ENCODE measurements at regions not wholly inside any gene's neighbourhood (a gene's known extent, or its start where the extent isn't known, plus 50 kb on each side); places are given as distances from the start of the nearest gene placed in this dataset.

DNA sequence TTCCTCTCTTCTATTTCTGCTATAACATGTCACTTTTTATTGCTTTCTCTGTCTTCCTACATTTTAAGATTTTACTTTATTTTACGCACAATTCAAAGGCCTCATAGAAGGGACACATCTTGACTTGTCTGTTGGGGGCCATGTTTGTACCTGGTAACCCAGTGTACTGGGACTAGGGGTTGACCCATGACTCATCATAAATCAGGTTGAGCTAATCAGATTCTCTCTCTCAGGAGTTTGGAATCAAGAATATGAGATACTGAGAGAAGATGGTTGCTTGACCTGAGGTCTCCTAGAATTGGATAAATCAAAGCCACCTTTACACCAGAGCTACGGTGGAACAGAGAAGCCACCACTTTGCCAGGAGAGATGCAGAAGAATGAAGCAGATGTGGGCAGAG is 153.0 kb downstream of the UXS1 start:
- FAIRE-seq (no peak), DNase-seq (ENCODE audit: low spot score) (no peak)

GRCh38 chr2:106039634-106040315 is 154.3 kb downstream of the UXS1 start:
- DNase-seq (ENCODE audit: low spot score) (no peak), FAIRE-seq (no peak)

DNA sequence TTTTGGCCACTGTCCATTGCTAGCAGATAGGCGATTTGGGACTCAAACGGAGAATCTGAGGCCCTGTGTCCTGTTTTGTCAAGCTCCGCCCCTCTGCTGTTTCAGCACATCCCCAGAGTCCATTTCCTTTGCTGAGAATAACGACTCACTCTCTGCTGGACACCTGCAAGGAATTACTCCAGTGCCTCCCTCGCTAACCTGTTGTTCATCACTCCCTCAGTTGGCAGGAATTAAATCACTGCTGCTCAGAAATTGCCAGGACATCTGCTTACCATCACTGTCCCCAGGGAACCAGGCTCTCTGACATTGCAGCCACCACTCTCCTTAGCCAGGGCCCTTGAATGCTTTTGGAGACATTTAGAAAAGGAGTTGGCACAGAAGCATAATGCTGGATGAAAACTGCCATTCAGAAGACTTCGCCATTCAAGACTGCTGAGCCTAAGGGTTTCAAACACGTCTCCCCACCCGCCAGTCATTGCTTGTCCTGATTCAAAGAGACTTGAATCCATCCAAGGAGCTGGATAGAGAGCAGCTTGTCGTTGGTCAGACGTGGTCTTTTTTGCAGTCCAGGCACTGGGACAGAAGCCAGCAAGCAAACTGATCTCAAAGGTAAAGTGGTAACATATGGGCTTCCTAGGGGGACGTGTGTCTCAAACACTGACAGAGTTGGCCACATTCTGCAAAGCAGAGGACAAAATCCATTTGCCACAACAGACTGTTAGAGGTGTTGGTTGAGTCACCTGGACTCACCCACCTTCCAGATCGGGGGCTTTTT is 155.3 kb downstream of the UXS1 start:
- DNase-seq (ENCODE audit: low spot score) (no peak), FAIRE-seq (peak; percentile 52)

DNA sequence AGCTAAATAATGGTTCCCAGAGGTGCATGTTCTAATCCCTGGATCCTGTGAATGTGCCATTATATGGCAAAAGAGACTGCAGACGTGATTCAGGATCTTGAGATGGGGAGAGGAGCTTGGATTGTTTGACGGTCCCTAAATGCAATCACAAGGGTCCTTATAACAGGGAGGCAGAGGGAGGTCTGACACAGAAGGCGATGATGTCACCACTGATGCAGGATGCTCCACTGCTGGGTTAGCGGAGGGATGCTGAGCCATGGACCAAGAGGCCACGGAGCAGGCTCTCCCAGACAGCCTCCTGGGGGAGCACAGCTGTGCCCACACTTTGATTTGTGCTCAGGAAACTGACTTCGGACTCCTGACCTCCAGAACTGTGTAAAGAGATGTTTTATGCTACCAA is 156.2 kb downstream of the UXS1 start:
- FAIRE-seq (no peak), DNase-seq (ENCODE audit: low spot score) (no peak)

DNA sequence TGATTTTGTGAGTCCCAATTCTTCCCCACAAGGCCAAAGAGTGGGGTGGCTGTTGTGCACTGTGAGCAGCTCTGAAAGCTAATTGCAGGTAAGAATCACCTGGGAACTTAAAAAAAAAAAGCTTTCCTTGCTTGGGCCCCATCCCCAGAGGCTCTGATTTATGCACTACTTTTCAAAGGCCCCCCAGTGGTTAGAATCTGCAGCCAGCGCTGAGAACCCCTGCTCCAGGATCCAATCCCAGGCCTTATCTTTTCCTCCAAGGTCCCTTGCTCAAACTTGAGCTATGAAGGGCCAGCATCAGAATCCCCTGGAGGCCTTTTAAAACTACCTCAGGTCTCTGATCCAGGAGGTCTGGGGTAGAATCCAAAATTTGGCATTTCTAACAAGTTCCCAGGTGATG is 156.8 kb downstream of the UXS1 start:
- FAIRE-seq (no peak), DNase-seq (ENCODE audit: low spot score) (no peak)

GRCh38 chr2:106034325-106034724 is 159.8 kb downstream of the UXS1 start:
- FAIRE-seq: no peak
- no peak for DNase-seq (ENCODE audit: low spot score)

DNA sequence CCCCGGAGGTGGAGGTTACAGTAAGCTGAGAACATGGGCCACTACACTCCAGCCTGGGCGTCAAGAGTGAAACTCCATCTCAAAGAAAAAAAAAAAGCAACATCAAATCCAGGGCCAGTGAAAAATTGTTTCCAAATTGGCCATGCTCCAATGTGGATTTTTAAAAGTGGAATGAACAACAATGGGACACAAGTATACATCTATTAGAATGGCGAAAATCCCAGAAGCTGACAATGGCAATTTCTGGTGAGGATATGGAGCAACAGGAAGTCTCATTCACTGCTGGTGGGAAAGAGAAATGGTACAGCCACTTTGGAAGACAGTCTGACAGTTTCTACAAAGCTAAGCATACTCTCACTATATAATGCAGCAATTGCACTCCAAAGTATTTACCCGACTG is 161.4 kb downstream of the UXS1 start:
- DNase-seq (ENCODE audit: low spot score) (no peak), FAIRE-seq (no peak)

GRCh38 chr2:106030287-106031268 is 163.5 kb downstream of the UXS1 start:
- peak; percentile 81 for FAIRE-seq

GRCh38 chr2:106028192-106028591 is 165.9 kb downstream of the UXS1 start:
- peak; percentile 35 for FAIRE-seq
- DNase-seq (ENCODE audit: low spot score): no peak

More at GRCh38 chr2:106030287-106031268, 163.5 kb downstream of the UXS1 start:
- DNase-seq (ENCODE audit: low spot score): peak; percentile 68

DNA sequence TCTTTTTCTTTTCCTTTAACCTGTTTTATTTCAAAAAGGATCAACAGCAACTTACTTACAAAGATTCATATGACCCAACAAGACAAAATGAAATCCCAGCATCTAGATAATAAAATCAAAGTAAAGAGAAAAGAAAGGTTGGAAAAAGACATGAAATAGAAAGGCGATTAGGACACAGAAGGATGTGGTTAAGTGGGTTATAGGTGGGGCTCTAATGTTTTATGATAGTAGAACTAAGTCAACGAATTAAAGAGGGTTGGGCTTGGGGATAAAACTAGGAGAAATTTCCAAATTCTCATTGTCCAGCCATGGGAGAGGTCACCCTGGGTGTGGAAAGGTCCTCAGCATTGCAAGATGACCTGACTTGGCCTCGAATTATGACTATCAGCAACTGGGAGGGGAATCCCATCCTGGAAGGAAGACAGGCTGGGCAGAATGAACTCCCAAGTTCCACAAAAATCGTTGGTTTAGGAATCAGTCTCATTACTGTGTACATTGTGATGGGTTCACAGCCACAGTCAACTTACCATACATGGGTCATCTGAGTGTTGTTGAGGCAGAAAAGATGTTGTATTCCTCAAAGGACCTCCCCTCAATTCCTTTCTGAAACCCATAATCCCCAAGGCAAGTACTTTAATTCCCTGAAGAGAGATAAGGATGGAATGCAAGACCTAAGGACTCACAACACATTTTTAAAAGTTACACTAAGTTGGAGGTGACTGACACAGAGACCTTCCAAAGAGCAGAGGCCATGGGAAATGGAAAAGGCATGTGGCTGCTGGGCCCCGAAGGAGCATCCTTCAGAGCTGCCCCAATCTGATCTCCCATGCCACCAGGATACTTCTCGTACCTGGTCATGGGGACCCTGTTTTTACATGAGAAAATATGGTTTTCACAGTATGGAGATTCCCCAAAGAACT is 167.6 kb downstream of the UXS1 start:
- no peak for DNase-seq (ENCODE audit: low spot score)
- FAIRE-seq: no peak

DNA sequence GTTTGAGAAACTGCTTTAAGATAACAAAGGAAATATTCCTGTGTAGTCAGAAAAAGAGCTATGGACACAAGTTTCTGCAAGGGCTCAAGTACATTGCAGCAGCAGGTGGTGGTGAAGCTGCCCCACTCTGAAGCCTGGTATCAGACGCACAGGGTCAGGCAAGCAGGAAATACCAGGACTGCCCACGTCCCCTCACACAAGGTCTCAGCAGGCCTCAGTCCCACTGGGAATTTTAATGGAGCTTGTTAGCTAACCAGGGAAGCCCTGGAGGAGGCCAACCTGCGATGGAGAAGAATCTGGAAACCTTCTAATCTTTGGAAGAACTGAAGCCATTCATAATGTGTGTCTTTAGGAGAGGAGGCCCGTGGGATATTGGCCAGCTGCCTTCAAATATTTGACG is 168.3 kb downstream of the UXS1 start:
- DNase-seq (ENCODE audit: low spot score) (no peak), FAIRE-seq (no peak)

GRCh38 chr2:106021662-106022028 is 172.5 kb downstream of the UXS1 start:
- DNase-seq (ENCODE audit: low spot score) (no peak), FAIRE-seq (peak; percentile 75)

GRCh38 chr2:106020821-106021661 is 173.1 kb downstream of the UXS1 start:
- peak; percentile 65 for DNase-seq (ENCODE audit: low spot score)
- peak; percentile 68 for FAIRE-seq

GRCh38 chr2:106020032-106020431 is 174.1 kb downstream of the UXS1 start:
- FAIRE-seq (no peak), DNase-seq (ENCODE audit: low spot score) (no peak)

- DNase-seq (ENCODE audit: low spot score): no peak
- no peak for FAIRE-seq
Observed at GRCh38 chr2:106018141-106018540, 176.0 kb downstream of the UXS1 start.

- DNase-seq (ENCODE audit: low spot score): no peak
- FAIRE-seq: no peak
Observed at GRCh38 chr2:106012591-106013347, 181.3 kb downstream of the UXS1 start.

- FAIRE-seq: peak; percentile 44
- no peak for DNase-seq (ENCODE audit: low spot score)
Observed at GRCh38 chr2:106012001-106012590, 182.0 kb downstream of the UXS1 start.

DNA sequence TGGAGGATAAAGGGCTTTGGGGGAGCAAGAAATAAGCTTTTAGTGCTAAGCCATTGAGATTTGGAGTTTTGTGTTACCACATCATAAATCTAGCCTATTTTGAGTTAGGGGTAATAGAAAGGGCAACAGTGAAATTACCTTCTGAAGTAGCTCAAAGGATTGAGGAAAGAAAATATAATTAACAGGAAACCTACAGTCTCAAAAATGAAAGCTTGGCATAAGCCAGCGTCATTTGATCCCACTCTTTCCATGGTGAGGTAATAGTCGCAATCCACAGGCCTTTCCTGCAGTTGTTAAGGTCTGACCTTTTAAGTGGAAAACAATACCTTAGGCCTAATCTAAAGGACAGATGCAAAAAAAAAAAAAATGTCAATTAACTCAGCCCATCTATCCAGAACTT is 182.7 kb downstream of the UXS1 start:
- FAIRE-seq (no peak), DNase-seq (ENCODE audit: low spot score) (no peak)

All from urothelium cell line (cell line).